Caki2 (cell line): ENCODE measurements at regions not wholly inside any gene's neighbourhood (a gene's known extent, or its start where the extent isn't known, plus 50 kb on each side); places are given as distances from the start of the nearest gene placed in this dataset.

Experiments
- DNase-seq: peaks from one replicate; pipeline ENCODE4 v3.0.0-alpha.2; 2015; ENCODE audit warnings: low read depth
- in situ Hi-C: cut with HindIII; loops from 2 replicates; pipeline ENCODE4 v1.10.0; 2016; ENCODE audit warnings: low sequenced_read_pairs, low pct_unique_long_range_greater_than_20kb, mixed read lengths

- in situ Hi-C loops, result no loop called here
These were observed 108.4 kb upstream of the SH3BP4 start for GRCh38 chr2:234843411-234843810.

GRCh38 chr2:234842753-234843152, 109.1 kb upstream of the SH3BP4 start:
- in situ Hi-C loops, result no loop called here

More at GRCh38 chr2:234843411-234843810, 108.4 kb upstream of the SH3BP4 start:
- DNase-seq, result peak; percentile 30

GRCh38 chr2:234841321-234842015, 110.3 kb upstream of the SH3BP4 start:
- in situ Hi-C loops, result no loop called here
- no peak for DNase-seq

More at GRCh38 chr2:234842753-234843152, 109.1 kb upstream of the SH3BP4 start:
- no peak for DNase-seq

- in situ Hi-C loops, result no loop called here
- peak; percentile 97 for DNase-seq
These were observed 111.5 kb upstream of the SH3BP4 start for GRCh38 chr2:234840336-234840735.

- DNase-seq, result peak; percentile 91
These were observed 112.5 kb upstream of the SH3BP4 start for GRCh38 chr2:234839285-234839684.

GRCh38 chr2:234836271-234836670, 115.5 kb upstream of the SH3BP4 start:
- no peak for DNase-seq
- in situ Hi-C loops, result no loop called here

More at GRCh38 chr2:234839285-234839684, 112.5 kb upstream of the SH3BP4 start:
- in situ Hi-C loops, result no loop called here

GRCh38 chr2:234835738-234836137, 116.1 kb upstream of the SH3BP4 start:
- DNase-seq, result no peak
- in situ Hi-C loops, result no loop called here

- no peak for DNase-seq
- in situ Hi-C loops, result no loop called here
These were observed 117.4 kb upstream of the SH3BP4 start for GRCh38 chr2:234834228-234834923.

GRCh38 chr2:234830853-234831252, 121.0 kb upstream of the SH3BP4 start:
- no peak for DNase-seq
- in situ Hi-C loops, result no loop called here

GRCh38 chr2:234829074-234829455, 122.8 kb upstream of the SH3BP4 start:
- DNase-seq, result no peak
- in situ Hi-C loops, result no loop called here

- no peak for DNase-seq
- in situ Hi-C loops, result no loop called here
These were observed 123.3 kb upstream of the SH3BP4 start for GRCh38 chr2:234828382-234829073.

GRCh38 chr2:234827096-234827860, 124.5 kb upstream of the SH3BP4 start:
- in situ Hi-C loops, result no loop called here
- DNase-seq, result no peak

GRCh38 chr2:234826681-234827080, 125.1 kb upstream of the SH3BP4 start:
- in situ Hi-C loops, result no loop called here
- no peak for DNase-seq

- in situ Hi-C loops, result no loop called here
These were observed 126.2 kb upstream of the SH3BP4 start for GRCh38 chr2:234825616-234826015.

GRCh38 chr2:234823877-234824376, 127.9 kb upstream of the SH3BP4 start:
- in situ Hi-C loops, result no loop called here
- peak; percentile 96 for DNase-seq

More at GRCh38 chr2:234825616-234826015, 126.2 kb upstream of the SH3BP4 start:
- DNase-seq, result no peak

GRCh38 chr2:234823196-234823876, 128.5 kb upstream of the SH3BP4 start:
- in situ Hi-C loops, result no loop called here
- no peak for DNase-seq

- no peak for DNase-seq
- in situ Hi-C loops, result no loop called here
These were observed 129.8 kb upstream of the SH3BP4 start for GRCh38 chr2:234821946-234822475.

- in situ Hi-C loops, result no loop called here
These were observed 132.9 kb upstream of the SH3BP4 start for GRCh38 chr2:234818937-234819336.

More at GRCh38 chr2:234818937-234819336, 132.9 kb upstream of the SH3BP4 start:
- DNase-seq, result no peak
